Stomach (tissue), 8 donors: ENCODE measurements at regions not wholly inside any gene's neighbourhood (a gene's known extent, or its start where the extent isn't known, plus 50 kb on each side); places are given as distances from the start of the nearest gene placed in this dataset.

Experiments used
- DNase-seq, 2 donors: peaks; one replicate each; pipeline versions ENCODE4 v3.0.0 to v3.0.0-alpha.2; 2013 to 2019
- H3K27ac ChIP-seq, 5 donors: fragments of 200-600 bp in 4 of 5; sonication (generic) in 4 of 5; one replicate each; pipeline ENCODE4 v1.5.1; 2013 to 2019; ENCODE audit warnings: mild to moderate bottlenecking in 1 of 5, moderate library complexity in 1 of 5
- H3K27me3 ChIP-seq, 3 donors: fragments of 200-600 bp; sonication (generic); one replicate each; pipeline ENCODE4 v1.5.1; 2017 to 2019; ENCODE audit warnings: mixed run types in 1 of 3
- H3K36me3 ChIP-seq, 4 donors: fragments of 200-600 bp; sonication (generic); 1 replicate in 3 of 4; 2 replicates in 1 of 4; pipeline ENCODE4 v1.5.1; 2016 to 2019
- H3K4me1 ChIP-seq, 4 donors: fragments of 200-600 bp; sonication (generic); one replicate each; pipeline ENCODE4 v1.5.1; 2016 to 2019
- H3K4me3 ChIP-seq, 4 donors: fragments of 200-600 bp; sonication (generic) in 3 of 4; one replicate each; pipeline ENCODE4 v1.5.1; 2016 to 2019; ENCODE audit warnings: mild to moderate bottlenecking in 1 of 4
- H3K9me3 ChIP-seq, 4 donors: fragments of 200-600 bp; sonication (generic); one replicate each; pipeline ENCODE4 v1.5.1; 2016 to 2019
- EP300 ChIP-seq: sonication (generic); formaldehyde crosslinking; IDR thresholded peaks from one replicate; pipeline ENCODE4 v1.6.1; 2017; ENCODE audit warnings: antibody characterized with exemption
- POLR2A ChIP-seq, 4 donors: fragments of 450-650 bp; IDR thresholded peaks; one replicate each; pipeline ENCODE4 v1.6.1; 2016; ENCODE audit warnings: antibody characterized with exemption in 4 of 4, control low read depth in 2 of 4, mild to moderate bottlenecking in 1 of 4, moderate library complexity in 1 of 4
- POLR2AphosphoS5 ChIP-seq, 3 donors: sonication (generic); formaldehyde crosslinking; IDR thresholded peaks; one replicate each; pipeline ENCODE4 v1.6.1; 2016; ENCODE audit warnings: antibody characterized with exemption in 3 of 3
- WGBS, 5 donors: extraction: QIAGEN DNeasy Blood & Tissue Kit in 3 of 5; methylation state at CpG; one replicate each; pipeline versions ENCODE4 v1.1.5 to v1.1.7; 2013 to 2018; 5-methylcytosine and 5-hydroxymethylcytosine counted together
- intact Hi-C: fragments of 100-400 bp; cut with DNase I; formaldehyde crosslinking; loops from one replicate; pipeline ENCODE4 v1.15.1; 2023; ENCODE audit warnings: low total_unique reads
- TF ChIP-seq, protein P1 (sequence below), 7 experiments: fragments of 450-650 bp in 4 of 7; fragments of 200-600 bp in 3 of 7; sonication (generic) in 3 of 7; IDR thresholded peaks; one replicate each; pipeline ENCODE4 v1.5.1; 2016 to 2019; ENCODE audit warnings: antibody characterized with exemption in 7 of 7, control low read depth in 2 of 7, mild to moderate bottlenecking in 1 of 7
- donor health status: healthy with polysubstance abuse.
- donor health status: Bipolar disorder and iron deficiency.
- donor health status: healthy.

GRCh38 chr13:106261450-106261849 is 274.0 kb downstream of the EFNB2 start:
- Histone ChIP-seq H3K36me3 (no peaks in the 10 kb centered on the region), H3K4me1 (no peaks in the 10 kb centered on the region), H3K27ac (no peak overlapping the region), H3K27me3 (no peaks in the 10 kb centered on the region), H3K9me3 (peaks cover 0 to 22% (median 12%) of the 10 kb centered on the region in 4 donors), H3K4me3 (no peak overlapping the region)
- DNase-seq: no peak
- WGBS, 5 donors: 80 to 86% (median 82%) methylated on average over 7 of the region's 7 CpGs
- intact Hi-C loops: no loop called here
- no peak for TF ChIP-seq POLR2AphosphoS5 (IDR thresholded peaks at IDR 0.05)
- no peak for TF ChIP-seq EP300
- TF ChIP-seq, protein P1, sequence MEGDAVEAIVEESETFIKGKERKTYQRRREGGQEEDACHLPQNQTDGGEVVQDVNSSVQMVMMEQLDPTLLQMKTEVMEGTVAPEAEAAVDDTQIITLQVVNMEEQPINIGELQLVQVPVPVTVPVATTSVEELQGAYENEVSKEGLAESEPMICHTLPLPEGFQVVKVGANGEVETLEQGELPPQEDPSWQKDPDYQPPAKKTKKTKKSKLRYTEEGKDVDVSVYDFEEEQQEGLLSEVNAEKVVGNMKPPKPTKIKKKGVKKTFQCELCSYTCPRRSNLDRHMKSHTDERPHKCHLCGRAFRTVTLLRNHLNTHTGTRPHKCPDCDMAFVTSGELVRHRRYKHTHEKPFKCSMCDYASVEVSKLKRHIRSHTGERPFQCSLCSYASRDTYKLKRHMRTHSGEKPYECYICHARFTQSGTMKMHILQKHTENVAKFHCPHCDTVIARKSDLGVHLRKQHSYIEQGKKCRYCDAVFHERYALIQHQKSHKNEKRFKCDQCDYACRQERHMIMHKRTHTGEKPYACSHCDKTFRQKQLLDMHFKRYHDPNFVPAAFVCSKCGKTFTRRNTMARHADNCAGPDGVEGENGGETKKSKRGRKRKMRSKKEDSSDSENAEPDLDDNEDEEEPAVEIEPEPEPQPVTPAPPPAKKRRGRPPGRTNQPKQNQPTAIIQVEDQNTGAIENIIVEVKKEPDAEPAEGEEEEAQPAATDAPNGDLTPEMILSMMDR (IDR thresholded peaks at IDR 0.05): no peak
- no peak for TF ChIP-seq POLR2A (IDR thresholded peaks at IDR 0.05)

DNA sequence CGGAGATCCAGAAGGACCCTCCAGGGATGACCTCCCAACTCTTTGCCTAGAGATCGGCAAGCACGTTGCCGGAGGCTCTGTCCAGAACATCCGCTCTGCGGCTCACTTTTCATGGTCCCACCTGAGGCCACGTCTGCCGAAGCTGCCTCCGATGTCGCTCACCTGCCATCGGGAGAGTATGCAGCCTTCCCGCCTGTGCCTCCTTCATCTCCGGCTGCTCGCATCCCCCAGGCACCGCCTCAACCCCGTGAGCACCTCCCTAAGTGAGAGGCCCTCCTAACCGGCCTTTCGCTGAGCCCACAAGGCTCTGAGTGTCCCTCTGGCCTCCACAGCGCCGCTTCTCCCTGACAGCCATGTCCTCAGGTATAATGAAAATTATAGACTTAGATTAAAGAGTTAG is 275.1 kb downstream of the EFNB2 start:
- 97 to 99% (median 97%) methylated on average over 20 of the region's 20 CpGs for WGBS, 5 donors
- intact Hi-C loops: no loop called here
- DNase-seq: no peak

DNA sequence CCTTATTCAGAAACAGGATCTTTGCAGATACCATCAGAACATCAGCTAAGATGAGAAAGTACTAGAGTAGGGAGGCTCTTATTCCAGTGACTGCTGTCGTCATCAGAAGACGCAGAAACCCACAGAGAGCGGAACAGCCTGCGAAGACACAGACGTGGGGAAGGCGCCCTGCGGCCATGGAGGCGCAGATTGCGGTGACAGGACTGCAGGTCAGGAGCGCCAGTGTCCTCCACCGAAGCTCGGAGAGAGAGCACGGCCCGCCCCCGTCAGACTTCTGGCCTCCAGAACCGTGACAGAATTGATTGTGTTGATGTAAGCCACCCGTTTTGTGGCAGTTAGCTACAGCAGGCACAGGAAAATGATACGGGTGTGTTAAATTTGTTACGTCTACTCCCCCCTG is 275.5 kb downstream of the EFNB2 start:
- Histone ChIP-seq H3K9me3 (peaks cover 0 to 22% (median 12%) of the 10 kb centered on the region in 4 donors), H3K4me1 (no peaks in the 10 kb centered on the region), H3K4me3 (no peak overlapping the region), H3K27me3 (no peaks in the 10 kb centered on the region), H3K27ac (no peak overlapping the region), H3K36me3 (no peaks in the 10 kb centered on the region)
- 89 to 97% (median 96%) methylated on average over 17 to 19 of the region's 19 CpGs for WGBS, 5 donors
- TF ChIP-seq, protein P1 (IDR thresholded peaks at IDR 0.05): no peak
- TF ChIP-seq EP300 (no peak), POLR2A (IDR thresholded peaks at IDR 0.05) (no peak), POLR2AphosphoS5 (IDR thresholded peaks at IDR 0.05) (no peak)
- intact Hi-C loops: no loop called here
- no peak for DNase-seq

More for the DNA sequence above, 275.1 kb downstream of the EFNB2 start:
- Histone ChIP-seq H3K27me3 (no peaks in the 10 kb centered on the region), H3K36me3 (no peaks in the 10 kb centered on the region), H3K9me3 (peaks cover 0 to 22% (median 12%) of the 10 kb centered on the region in 4 donors), H3K4me3 (no peak overlapping the region), H3K27ac (no peak overlapping the region), H3K4me1 (no peaks in the 10 kb centered on the region)
- TF ChIP-seq POLR2A (IDR thresholded peaks at IDR 0.05) (no peak), EP300 (no peak), POLR2AphosphoS5 (IDR thresholded peaks at IDR 0.05) (no peak)
- TF ChIP-seq, protein P1 (IDR thresholded peaks at IDR 0.05): no peak

- intact Hi-C loops: no loop called here
These were observed 288.7 kb downstream of the EFNB2 start for GRCh38 chr13:106246666-106247188.

More at GRCh38 chr13:106246666-106247188, 288.7 kb downstream of the EFNB2 start:
- Histone ChIP-seq H3K27me3 (no peaks in the 10 kb centered on the region), H3K4me3 (no peak overlapping the region), H3K4me1 (no peaks in the 10 kb centered on the region), H3K9me3 (no peaks in the 10 kb centered on the region), H3K36me3 (no peaks in the 10 kb centered on the region), H3K27ac (no peak overlapping the region)
- no peak for DNase-seq
- no peak for TF ChIP-seq POLR2A (IDR thresholded peaks at IDR 0.05)
- TF ChIP-seq EP300: no peak
- TF ChIP-seq, protein P1 (IDR thresholded peaks at IDR 0.05): no peak
- no peak for TF ChIP-seq POLR2AphosphoS5 (IDR thresholded peaks at IDR 0.05)
- 23 to 40% (median 33%) methylated on average over 4 of the region's 4 CpGs for WGBS, 5 donors
